ENCODE measurements at regions not wholly inside any gene's neighbourhood (a gene's known extent, or its start where the extent isn't known, plus 50 kb on each side); places are given as distances from the start of the nearest gene placed in this dataset.

GRCh38 chr4:151917145-151917734 is 156.4 kb upstream of the GATB start:
- no peaks in the 10 kb centered on the region for H3K79me1 ChIP-seq (ENCODE audit: insufficient read depth, low read depth, low read length, poor library complexity, severe bottlenecking)
- H2BK120ac ChIP-seq (ENCODE audit: low read depth, low read length, poor library complexity, severe bottlenecking) = no peak overlapping the region
- Mint-ChIP-seq H3K27me3 (ENCODE audit: low read depth) (no peaks in the 10 kb centered on the region; the same call in 1 of the 2 replicates), H3K9me3 (peaks cover 5 to 9% of the 10 kb centered on the region in 2 experiments; a peak in 4 of 5 replicates), H3K27ac (no peak overlapping the region; a peak in 1 of 7 replicates), H3K4me1 (peaks cover 20 to 21% of the 10 kb centered on the region in 2 experiments), H3K36me3 (ENCODE audit: insufficient read depth in 1 of 3, low read depth in 3 of 3) (peaks cover 0 to 9% (median 0%) of the 10 kb centered on the region in 3 experiments; a peak in 4 of 7 replicates), H3K4me3 (no peak overlapping the region)
- H3K27me3 ChIP-seq (ENCODE audit: insufficient read depth, low read length) = no peaks in the 10 kb centered on the region
- H3T11ph ChIP-seq (ENCODE audit: low read length) = no peak overlapping the region
- WGBS (ENCODE audit: extremely low coverage, insufficient read length, low lambda C conversion rate) = no CpG with 5 or more reads among the region's 2 CpGs
- peaks cover 3% of the 10 kb centered on the region; the same call in 1 of the 2 replicates for H3K4me1 ChIP-seq (ENCODE audit: insufficient read depth, low read length)
- no peak overlapping the region for H3K14ac ChIP-seq (ENCODE audit: insufficient read depth, low read length)
- DNase-seq = no peak
- no peak overlapping the region for H2BK12ac ChIP-seq (ENCODE audit: insufficient read length, low read depth, low read length)
- no peaks in the 10 kb centered on the region for H3K23me2 ChIP-seq (ENCODE audit: insufficient read length, low read depth, low read length, poor library complexity, severe bottlenecking)
- no peak overlapping the region for H2BK5ac ChIP-seq (ENCODE audit: insufficient read length, low read length)
- no peak overlapping the region for H4K8ac ChIP-seq (replicated peaks; ENCODE audit: insufficient read length, low read depth, low read length)
- H2AK5ac ChIP-seq (ENCODE audit: insufficient read length, low read length) = no peak overlapping the region
- no peak overlapping the region for H3K27ac ChIP-seq (ENCODE audit: insufficient read length, low read depth, low read length)
- H2BK15ac ChIP-seq (ENCODE audit: low read depth, low read length) = no peak overlapping the region
- no peak overlapping the region for H2AFZ ChIP-seq (ENCODE audit: low read length)
- H3K23ac ChIP-seq (ENCODE audit: insufficient read length, low read depth, low read length) = no peak overlapping the region
- H3K9ac ChIP-seq (ENCODE audit: extremely low read depth, insufficient read length, low read length) = no peak overlapping the region
- no peak for TF ChIP-seq CTCF (conservative IDR thresholded peaks at IDR 0.05)
- no peaks in the 10 kb centered on the region for H4K20me1 ChIP-seq (ENCODE audit: control insufficient read depth, insufficient read depth, insufficient read length)
- H3K79me2 ChIP-seq (ENCODE audit: insufficient read depth, low read length) = no peaks in the 10 kb centered on the region
- H3K4me2 ChIP-seq (ENCODE audit: insufficient read depth, insufficient read length, low read length) = no peak overlapping the region
- no peak overlapping the region for H3K4ac ChIP-seq (ENCODE audit: low read depth, low read length)
- H4K91ac ChIP-seq (ENCODE audit: insufficient read length, low read depth, low read length) = no peak overlapping the region
- H3K18ac ChIP-seq (ENCODE audit: insufficient read length, low read depth, low read length) = no peak overlapping the region
- no peak overlapping the region for H2BK20ac ChIP-seq (ENCODE audit: low read depth, low read length, poor library complexity, severe bottlenecking)
- no peak overlapping the region for H4K5ac ChIP-seq (ENCODE audit: insufficient read length, low read depth, low read length)
- H3K9me3 ChIP-seq (ENCODE audit: control insufficient read depth, low read depth, low read length) = no peaks in the 10 kb centered on the region
- H3K56ac ChIP-seq (ENCODE audit: insufficient read length, low read depth, low read length) = no peak overlapping the region
